HCT116 (cell line): ENCODE measurements at regions not wholly inside any gene's neighbourhood (a gene's known extent, or its start where the extent isn't known, plus 50 kb on each side); places are given as distances from the start of the nearest gene placed in this dataset.

ENCODE experiments used
- ELF1 ChIP-seq: IDR thresholded peaks from 2 replicates; pipeline ENCODE4 v1.6.1; 2012; ENCODE audit warnings: low read depth, borderline replicate concordance
- EZH2 ChIP-seq: fragments of 200-600 bp; sonication (generic); IDR thresholded peaks from 2 replicates; pipeline ENCODE4 v1.6.1; 2017; ENCODE audit warnings: antibody characterized with exemption, mixed run types
- FOSL1 ChIP-seq: IDR thresholded peaks from 2 replicates; pipeline ENCODE4 v1.6.1; 2012; ENCODE audit warnings: low read depth
- POLR2A ChIP-seq: IDR thresholded peaks from 2 replicates; pipeline ENCODE4 v1.7.0; 2011; ENCODE audit warnings: borderline replicate concordance; ENCODE audit not compliant: insufficient read depth, insufficient read length; ENCODE audit errors: extremely low read depth
- POLR2AphosphoS5 ChIP-seq: IDR thresholded peaks from 2 replicates; pipeline ENCODE4 v1.6.1; 2011; ENCODE audit warnings: mild to moderate bottlenecking, low read depth, low read length, moderate library complexity
- RAD21 ChIP-seq: IDR thresholded peaks from 2 replicates; pipeline ENCODE4 v1.6.1; 2012; ENCODE audit warnings: low read depth, mild to moderate bottlenecking
- SP1 ChIP-seq: IDR thresholded peaks from 2 replicates; pipeline ENCODE4 v1.6.1; 2012; ENCODE audit warnings: low read depth
- SRF ChIP-seq: IDR thresholded peaks from 2 replicates; pipeline ENCODE4 v1.6.1; 2012; ENCODE audit warnings: low read depth
- YY1 ChIP-seq: IDR thresholded peaks from 2 replicates; pipeline ENCODE4 v1.6.1; 2011; ENCODE audit warnings: low read length, low read depth, moderate library complexity, mild to moderate bottlenecking; ENCODE audit not compliant: insufficient replicate concordance; ENCODE audit errors: extremely low read depth
- ZFX ChIP-seq: fragments of 450-650 bp; IDR thresholded peaks from 2 replicates; pipeline ENCODE4 v1.6.1; 2017
- TF ChIP-seq, protein P1 (sequence below), 3 experiments: fragments of 200-600 bp in 1 of 3; sonication (generic) in 1 of 3; IDR thresholded peaks in 2 of 3; conservative IDR thresholded peaks in 1 of 3; 2 replicates each; pipeline ENCODE4 v1.5.1; 2012 to 2017; ENCODE audit warnings: low read depth in 2 of 3, low read length in 2 of 3, antibody characterized with exemption in 1 of 3, borderline replicate concordance in 1 of 3, control low read depth in 1 of 3, mild to moderate bottlenecking in 1 of 3, mixed read lengths in 1 of 3, mixed run types in 1 of 3, moderate library complexity in 1 of 3; ENCODE audit not compliant: insufficient read depth in 1 of 3
- TF ChIP-seq, protein P2 (sequence below): IDR thresholded peaks from 2 replicates; pipeline ENCODE4 v1.6.1; 2012; ENCODE audit warnings: low read depth

DNA sequence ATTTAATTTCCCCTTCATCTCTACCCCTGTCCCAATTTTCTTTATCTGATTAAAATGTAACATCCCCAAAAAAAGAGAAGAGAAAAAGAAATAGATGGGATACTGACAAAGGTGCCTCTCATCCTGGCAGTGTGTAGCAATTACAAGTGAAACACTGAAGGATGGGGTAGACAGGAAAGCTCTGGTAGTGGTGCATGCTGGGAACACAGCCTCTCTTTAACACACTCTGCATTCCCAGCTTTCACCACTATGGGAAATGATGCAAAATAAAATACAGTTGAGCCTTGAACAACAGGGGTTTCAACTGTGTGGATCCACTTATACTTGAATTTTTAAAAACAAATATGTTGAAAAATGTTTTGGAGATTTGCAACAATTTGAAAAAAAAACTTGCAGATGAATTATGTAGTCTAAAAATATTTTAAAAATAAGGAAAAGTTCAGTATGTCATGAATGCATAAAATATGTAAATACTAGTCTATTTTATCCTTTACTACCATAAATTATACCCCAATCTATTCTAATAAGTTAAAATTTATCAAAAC, 239.2 kb upstream of the DDX53 start:
- TF ChIP-seq POLR2A (no peak), SP1 (no peak), EZH2 (no peak), RAD21 (no peak), FOSL1 (no peak), POLR2AphosphoS5 (no peak), ZFX (no peak), ELF1 (no peak), SRF (no peak), YY1 (no peak)
- TF ChIP-seq, protein P1, sequence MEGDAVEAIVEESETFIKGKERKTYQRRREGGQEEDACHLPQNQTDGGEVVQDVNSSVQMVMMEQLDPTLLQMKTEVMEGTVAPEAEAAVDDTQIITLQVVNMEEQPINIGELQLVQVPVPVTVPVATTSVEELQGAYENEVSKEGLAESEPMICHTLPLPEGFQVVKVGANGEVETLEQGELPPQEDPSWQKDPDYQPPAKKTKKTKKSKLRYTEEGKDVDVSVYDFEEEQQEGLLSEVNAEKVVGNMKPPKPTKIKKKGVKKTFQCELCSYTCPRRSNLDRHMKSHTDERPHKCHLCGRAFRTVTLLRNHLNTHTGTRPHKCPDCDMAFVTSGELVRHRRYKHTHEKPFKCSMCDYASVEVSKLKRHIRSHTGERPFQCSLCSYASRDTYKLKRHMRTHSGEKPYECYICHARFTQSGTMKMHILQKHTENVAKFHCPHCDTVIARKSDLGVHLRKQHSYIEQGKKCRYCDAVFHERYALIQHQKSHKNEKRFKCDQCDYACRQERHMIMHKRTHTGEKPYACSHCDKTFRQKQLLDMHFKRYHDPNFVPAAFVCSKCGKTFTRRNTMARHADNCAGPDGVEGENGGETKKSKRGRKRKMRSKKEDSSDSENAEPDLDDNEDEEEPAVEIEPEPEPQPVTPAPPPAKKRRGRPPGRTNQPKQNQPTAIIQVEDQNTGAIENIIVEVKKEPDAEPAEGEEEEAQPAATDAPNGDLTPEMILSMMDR (IDR thresholded peaks at IDR 0.05 in 2 of 3, conservative IDR thresholded peaks at IDR 0.05 in 1 of 3; ENCODE audit: borderline replicate concordance in 1 of 3, insufficient read depth in 1 of 3, low read depth in 2 of 3, low read length in 2 of 3), result no peak
- TF ChIP-seq, protein P2, sequence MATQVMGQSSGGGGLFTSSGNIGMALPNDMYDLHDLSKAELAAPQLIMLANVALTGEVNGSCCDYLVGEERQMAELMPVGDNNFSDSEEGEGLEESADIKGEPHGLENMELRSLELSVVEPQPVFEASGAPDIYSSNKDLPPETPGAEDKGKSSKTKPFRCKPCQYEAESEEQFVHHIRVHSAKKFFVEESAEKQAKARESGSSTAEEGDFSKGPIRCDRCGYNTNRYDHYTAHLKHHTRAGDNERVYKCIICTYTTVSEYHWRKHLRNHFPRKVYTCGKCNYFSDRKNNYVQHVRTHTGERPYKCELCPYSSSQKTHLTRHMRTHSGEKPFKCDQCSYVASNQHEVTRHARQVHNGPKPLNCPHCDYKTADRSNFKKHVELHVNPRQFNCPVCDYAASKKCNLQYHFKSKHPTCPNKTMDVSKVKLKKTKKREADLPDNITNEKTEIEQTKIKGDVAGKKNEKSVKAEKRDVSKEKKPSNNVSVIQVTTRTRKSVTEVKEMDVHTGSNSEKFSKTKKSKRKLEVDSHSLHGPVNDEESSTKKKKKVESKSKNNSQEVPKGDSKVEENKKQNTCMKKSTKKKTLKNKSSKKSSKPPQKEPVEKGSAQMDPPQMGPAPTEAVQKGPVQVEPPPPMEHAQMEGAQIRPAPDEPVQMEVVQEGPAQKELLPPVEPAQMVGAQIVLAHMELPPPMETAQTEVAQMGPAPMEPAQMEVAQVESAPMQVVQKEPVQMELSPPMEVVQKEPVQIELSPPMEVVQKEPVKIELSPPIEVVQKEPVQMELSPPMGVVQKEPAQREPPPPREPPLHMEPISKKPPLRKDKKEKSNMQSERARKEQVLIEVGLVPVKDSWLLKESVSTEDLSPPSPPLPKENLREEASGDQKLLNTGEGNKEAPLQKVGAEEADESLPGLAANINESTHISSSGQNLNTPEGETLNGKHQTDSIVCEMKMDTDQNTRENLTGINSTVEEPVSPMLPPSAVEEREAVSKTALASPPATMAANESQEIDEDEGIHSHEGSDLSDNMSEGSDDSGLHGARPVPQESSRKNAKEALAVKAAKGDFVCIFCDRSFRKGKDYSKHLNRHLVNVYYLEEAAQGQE, result no peak
